ENCODE measurements at regions not wholly inside any gene's neighbourhood (a gene's known extent, or its start where the extent isn't known, plus 50 kb on each side); places are given as distances from the start of the nearest gene placed in this dataset.

GRCh38 chr1:208420696-208421095 is 176.5 kb upstream of the PLXNA2 start:
- no peak for TF ChIP-seq CTCF (conservative IDR thresholded peaks at IDR 0.05; ENCODE audit: low read depth in 2 of 2)
- no peak for TF ChIP-seq EZH2 (IDR thresholded peaks at IDR 0.05; ENCODE audit: low read depth, unreplicated experiment)
- TF ChIP-seq REST (IDR thresholded peaks at IDR 0.05; ENCODE audit: unreplicated experiment), result no peak
- TF ChIP-seq POLR2AphosphoS5 (IDR thresholded peaks at IDR 0.05; ENCODE audit: low read depth), result no peak
- no peak for TF ChIP-seq EZH2phosphoT487 (IDR thresholded peaks at IDR 0.05; ENCODE audit: unreplicated experiment)
- TF ChIP-seq ZNF114 (CRISPR knock-in tag; IDR thresholded peaks at IDR 0.05), result no peak
- no peak for TF ChIP-seq ZNF462 (CRISPR knock-in tag; IDR thresholded peaks at IDR 0.05)
- no peak for TF ChIP-seq CREB1 (CRISPR knock-in tag; IDR thresholded peaks at IDR 0.05; ENCODE audit: low read depth)
- no peak for TF ChIP-seq STAT1 (IDR thresholded peaks at IDR 0.05; ENCODE audit: unreplicated experiment)
- no peak for TF ChIP-seq ETS1 (IDR thresholded peaks at IDR 0.05)
- TF ChIP-seq JUNB (IDR thresholded peaks at IDR 0.05; ENCODE audit: unreplicated experiment), result no peak

Data from GM23338 (cell line).